SK-N-MC (cell line): ENCODE measurements at regions not wholly inside any gene's neighbourhood (a gene's known extent, or its start where the extent isn't known, plus 50 kb on each side); places are given as distances from the start of the nearest gene placed in this dataset.

Experiments
- EZH2 ChIP-seq: fragments of 200-600 bp; sonication (generic); IDR thresholded peaks from one replicate; pipeline ENCODE4 v1.6.1; 2017; ENCODE audit warnings: antibody characterized with exemption
- FOXP2 ChIP-seq: optimal IDR thresholded peaks from 2 replicates; pipeline ENCODE3; 2011; ENCODE audit warnings: mild to moderate bottlenecking, moderate library complexity; ENCODE audit not compliant: insufficient read depth; ENCODE audit errors: extremely low read length, control extremely low read depth

DNA sequence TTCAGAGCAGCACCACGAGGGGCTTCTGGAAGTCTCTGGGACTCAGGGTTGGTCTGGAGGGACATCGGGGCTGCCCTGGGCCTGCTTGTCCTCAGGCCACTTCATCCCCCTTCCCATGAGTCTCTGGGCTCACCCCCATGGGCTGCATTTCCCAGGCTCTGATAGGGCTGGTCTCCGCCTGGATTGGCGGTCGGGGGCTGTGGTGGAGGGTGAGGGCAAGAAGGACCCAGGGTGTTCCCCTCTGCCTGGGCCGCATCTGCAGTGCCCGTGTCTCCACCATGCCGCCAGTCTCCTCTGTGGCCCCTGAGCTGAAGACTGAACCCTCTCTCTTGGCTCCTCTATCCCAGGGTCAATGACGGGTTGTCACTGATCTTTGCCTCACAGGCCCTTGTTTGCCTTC is 242.1 kb downstream of the ADGRD1 start:
- TF ChIP-seq EZH2 (no peak), FOXP2 (no peak)
